NAMALWA (cell line): ENCODE measurements at regions not wholly inside any gene's neighbourhood (a gene's known extent, or its start where the extent isn't known, plus 50 kb on each side); places are given as distances from the start of the nearest gene placed in this dataset.

ENCODE experiments used
- DNase-seq: peaks from one replicate; pipeline ENCODE4 v3.0.0-alpha.2; 2015; ENCODE audit warnings: low spot score

GRCh38 chr15:99921101-99921500 is 187.9 kb upstream of the LYSMD4 start:
- no peak for DNase-seq

DNA sequence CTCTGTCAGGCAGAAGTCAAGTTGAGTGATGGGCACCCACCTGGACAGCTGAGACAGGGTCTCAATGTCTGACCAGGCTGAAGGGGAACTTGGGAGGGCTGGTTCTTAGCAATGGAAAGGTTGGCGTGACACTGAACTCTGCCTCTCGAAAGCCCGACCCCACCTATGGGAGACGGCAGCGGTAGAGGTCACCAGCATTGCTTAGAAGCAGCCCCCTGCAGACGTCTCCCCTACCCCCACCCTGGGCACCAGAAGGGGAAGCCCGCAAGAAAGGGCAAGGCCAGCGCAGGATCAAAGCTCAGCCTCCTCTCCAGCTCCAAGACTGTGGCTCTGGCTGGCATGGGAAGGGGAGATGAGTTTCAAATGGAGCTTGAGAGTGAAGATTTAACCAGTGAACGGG is 184.8 kb upstream of the LYSMD4 start:
- DNase-seq, result no peak

GRCh38 chr15:99917252-99917651 is 184.0 kb upstream of the LYSMD4 start:
- DNase-seq, result no peak

GRCh38 chr15:99916668-99917223 is 183.5 kb upstream of the LYSMD4 start:
- DNase-seq, result no peak

- no peak for DNase-seq
These were observed 181.5 kb upstream of the LYSMD4 start for GRCh38 chr15:99914723-99915122.

GRCh38 chr15:99911816-99912215 is 178.6 kb upstream of the LYSMD4 start:
- peak; percentile 7 for DNase-seq

- DNase-seq, result peak; percentile 11
These were observed 176.5 kb upstream of the LYSMD4 start for GRCh38 chr15:99909592-99910295.

DNA sequence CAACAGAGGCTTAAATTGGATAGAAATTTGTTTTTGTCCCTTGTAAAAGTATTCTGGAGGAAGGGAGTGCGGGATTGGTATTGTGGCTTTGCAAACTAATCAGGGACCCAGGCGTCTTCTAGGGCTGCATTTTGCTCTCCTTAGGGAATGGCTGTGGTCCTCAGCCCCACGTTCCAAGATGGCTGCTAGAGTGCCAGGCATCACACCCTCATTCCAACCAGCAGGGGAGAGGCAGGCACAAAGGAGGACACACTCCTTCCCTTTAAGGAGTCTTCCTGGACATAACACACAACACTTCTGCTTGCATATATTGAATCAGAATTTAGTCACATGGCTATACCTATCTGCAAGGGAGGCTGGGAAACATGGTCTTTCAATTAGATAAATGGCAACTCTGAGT is 174.5 kb upstream of the LYSMD4 start:
- no peak for DNase-seq

GRCh38 chr15:99906793-99907192 is 173.6 kb upstream of the LYSMD4 start:
- no peak for DNase-seq

GRCh38 chr15:99906311-99906710 is 173.1 kb upstream of the LYSMD4 start:
- no peak for DNase-seq

DNA sequence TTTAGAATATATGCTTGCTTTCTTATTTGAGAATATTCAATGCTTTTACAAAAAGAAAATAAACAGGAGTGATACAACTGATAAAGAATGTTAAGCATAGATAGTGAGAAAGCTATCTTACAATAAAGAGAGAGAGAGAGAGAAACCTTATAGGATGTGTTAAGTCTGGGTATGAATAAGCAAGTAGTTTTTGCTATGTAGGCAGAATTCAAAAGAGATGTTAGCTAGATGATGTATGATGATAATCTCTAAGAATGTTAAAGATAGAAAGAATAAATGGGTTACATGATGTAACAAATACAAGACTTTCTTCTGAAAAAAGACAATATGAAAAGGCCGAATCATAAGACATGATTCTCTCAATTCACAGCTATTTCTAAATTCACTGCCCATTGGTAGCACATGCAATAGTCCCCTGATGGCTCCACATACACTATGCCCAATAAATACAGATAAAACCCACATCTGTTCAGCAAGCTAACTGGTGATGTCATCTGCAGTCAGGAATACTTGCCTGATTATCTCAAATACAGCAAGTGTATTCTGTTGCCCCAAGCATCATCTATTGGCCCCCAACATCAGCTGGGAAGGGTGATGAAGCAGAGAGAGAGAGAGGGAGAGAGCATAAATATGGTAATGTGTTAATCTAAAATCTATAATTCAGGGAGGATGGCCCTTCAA is 169.2 kb upstream of the LYSMD4 start:
- no peak for DNase-seq

DNA sequence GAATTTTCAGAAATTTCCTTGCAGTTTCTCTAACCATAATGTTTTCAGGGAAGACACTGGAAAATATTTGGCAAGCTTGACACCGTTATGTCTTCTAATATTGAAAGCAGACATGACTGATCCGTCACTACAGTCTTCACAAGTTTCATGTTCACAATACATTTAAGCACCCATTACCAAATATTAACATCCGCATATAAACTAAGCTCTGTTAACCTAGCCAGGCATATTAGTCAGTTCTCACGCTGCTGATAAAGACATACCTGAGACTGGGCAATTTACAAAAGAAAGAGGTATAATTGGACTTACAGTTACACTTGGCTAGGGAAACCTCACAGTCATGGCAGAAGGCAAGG is 162.7 kb upstream of the LYSMD4 start:
- DNase-seq, result no peak

DNA sequence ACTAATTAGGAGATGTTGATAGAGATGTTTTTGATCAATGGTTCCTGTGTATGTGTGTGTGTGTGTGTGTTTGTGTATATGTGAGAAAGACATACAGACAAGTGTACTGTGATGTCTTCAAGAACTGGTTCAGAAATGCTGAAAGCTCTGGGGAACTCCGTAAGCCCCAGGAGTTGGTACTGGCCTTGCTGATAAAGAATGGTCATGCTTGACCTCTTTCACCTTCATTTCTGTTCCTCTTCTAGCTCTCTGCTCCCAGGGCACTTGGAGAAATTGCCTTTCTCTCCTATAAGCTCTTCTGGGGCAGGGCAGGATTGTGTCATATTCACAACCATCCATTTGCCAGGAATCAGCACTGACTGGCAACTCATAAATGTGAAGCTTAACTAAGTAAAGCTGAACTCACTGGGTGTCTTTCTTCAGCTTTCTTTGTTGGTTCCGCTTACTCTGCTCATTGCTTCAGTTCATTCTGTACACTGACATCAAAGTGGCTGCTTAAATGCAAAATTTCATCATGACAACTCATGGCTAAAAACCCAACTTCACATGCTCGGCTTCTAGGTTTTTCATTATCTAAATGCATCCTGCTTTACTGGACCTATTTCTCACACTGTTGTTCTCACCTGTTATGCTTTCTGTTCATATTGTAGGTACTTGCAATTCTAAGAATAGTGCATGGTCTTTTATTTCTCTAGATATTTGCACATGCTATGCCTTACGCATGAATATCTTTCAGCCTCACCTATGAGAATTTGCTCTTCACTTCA is 162.1 kb upstream of the LYSMD4 start:
- no peak for DNase-seq

DNA sequence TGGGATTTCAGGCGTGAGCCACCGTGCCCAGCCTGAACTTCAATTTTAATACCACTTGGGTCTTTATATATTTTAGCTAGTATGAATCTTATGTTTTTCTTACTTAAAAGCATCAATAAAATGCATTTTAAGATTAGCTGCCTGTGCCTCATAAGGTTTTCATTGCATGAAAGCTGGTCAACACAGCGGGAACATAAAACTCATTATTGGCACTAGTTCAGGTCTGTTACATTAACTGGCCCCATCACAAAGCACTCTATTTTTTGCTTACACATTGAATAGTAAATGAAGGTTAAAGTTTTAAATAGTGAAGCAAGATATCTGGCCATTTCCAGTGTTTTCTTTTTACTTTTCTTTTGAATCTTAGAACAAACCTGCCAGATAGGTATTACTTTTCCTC is 145.6 kb upstream of the LYSMD4 start:
- no peak for DNase-seq

DNA sequence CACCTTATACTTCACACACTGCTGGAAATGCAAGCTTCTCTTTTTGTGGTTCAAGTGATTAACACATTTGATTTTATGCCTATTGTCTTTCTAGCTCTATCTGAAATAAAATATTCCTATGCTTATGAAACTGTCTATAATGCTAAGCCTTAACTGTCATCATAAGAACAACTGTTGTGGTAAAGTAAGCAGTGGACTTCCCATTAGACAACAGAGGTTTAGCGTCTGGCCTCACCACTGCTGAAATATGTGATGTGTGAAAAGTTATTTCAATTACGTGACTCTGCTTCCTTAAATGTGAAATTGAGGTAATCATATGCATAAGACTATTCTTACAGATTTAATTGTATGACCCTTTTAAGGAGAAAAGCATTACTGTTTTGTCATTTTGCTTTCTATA is 140.2 kb upstream of the LYSMD4 start:
- DNase-seq, result no peak

DNA sequence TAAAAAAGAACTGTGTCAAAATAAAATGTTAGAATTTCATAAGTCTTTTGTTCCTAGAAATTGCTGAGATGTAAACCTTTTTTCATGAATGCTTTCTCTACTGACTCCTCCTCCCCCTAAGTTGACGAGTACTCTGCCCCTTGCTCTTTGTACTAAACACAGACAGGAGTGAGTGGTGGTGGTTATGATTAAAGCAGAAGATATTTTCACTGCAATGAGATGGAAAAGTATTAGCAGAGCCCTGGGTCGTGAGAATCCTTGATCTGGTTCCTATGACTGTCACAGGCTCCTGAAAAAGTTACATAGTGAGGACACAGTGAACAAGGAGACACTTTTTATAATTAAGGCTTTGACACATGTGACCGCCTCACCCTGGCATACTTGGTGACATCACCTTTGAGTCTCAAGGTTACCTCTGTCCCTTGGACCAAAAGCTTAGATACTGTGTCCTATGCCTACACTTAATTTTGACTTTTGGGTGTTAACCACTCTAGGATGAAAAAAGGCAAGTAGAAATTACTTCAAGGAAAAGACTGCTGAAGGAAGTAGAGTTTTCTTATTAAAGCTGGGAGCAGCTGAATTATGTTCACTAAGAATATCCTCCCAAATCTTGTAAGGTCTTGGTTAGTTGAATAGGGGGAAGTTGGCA is 130.4 kb upstream of the LYSMD4 start:
- no peak for DNase-seq

GRCh38 chr15:99857836-99858235 is 124.6 kb upstream of the LYSMD4 start:
- DNase-seq, result no peak

GRCh38 chr15:99850517-99850916 is 117.3 kb upstream of the LYSMD4 start:
- no peak for DNase-seq

GRCh38 chr15:99845009-99845408 is 111.8 kb upstream of the LYSMD4 start:
- no peak for DNase-seq

DNA sequence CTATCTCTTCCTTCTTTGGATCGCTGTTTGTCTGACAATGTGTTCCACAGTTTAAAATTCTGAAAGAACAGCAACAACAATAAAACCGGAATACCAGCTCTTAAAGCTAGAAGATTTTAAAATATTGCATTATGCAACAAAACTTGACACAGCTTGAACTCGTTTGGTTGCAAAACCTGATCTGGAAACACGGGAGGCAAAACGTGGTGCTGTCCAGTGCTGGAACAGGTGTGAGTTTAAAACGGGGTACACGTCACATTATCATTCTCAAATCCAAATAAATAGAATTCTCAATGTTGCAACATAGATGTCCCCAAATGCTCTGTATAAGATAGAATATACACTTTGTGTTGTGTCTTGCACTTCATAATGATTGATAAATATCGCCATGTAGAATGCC is 110.9 kb upstream of the LYSMD4 start:
- DNase-seq, result no peak

DNA sequence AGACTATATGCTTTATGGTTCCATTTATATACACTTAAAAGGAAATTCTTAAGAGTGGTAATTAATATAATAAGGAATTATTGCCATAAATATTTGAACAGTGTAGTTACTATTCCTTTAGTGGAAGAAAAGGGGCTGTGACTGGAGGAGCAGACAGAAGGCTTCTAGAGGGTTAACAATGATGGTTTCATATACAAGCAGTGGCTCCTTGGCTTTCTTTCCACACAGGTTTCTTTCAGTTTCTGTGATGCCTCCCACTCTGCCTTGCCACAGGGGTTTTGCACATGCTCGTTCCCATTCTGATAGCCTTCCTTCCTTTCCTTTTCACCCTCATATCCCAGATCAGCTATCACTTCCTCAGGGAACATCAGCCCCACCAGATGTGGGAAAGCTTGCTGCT is 108.8 kb upstream of the LYSMD4 start:
- DNase-seq, result no peak

DNA sequence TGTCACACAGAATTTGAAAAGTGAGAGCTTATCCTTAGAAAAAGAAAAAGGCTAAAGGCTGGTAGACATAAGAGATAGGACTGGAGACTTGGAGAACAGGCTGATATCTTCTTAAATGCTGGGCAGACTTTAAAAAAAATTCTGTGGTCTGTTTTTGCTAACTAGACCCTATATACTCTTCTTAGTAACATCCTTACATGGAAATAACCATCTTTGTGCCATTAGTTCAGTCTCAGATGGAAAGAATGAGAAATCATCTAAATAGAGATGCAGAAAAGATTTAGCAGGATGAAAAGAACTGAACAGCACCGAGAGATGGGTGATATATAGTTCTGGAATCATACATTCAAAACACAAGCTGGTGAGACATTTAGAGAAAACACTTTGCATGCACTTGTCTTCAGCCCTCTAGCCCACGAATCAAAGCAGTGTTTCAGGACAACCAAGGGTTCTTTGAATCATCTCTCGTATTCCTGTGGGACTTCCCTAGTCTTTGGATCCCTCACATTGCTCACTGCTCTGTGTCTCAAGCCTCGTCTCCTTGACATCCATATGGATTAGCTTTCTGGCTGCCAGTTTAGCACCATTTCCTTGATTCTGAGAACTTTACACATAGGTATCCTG is 93.0 kb upstream of the LYSMD4 start:
- DNase-seq, result no peak
